ENCODE measurements at regions not wholly inside any gene's neighbourhood (a gene's known extent, or its start where the extent isn't known, plus 50 kb on each side); places are given as distances from the start of the nearest gene placed in this dataset.

DNA sequence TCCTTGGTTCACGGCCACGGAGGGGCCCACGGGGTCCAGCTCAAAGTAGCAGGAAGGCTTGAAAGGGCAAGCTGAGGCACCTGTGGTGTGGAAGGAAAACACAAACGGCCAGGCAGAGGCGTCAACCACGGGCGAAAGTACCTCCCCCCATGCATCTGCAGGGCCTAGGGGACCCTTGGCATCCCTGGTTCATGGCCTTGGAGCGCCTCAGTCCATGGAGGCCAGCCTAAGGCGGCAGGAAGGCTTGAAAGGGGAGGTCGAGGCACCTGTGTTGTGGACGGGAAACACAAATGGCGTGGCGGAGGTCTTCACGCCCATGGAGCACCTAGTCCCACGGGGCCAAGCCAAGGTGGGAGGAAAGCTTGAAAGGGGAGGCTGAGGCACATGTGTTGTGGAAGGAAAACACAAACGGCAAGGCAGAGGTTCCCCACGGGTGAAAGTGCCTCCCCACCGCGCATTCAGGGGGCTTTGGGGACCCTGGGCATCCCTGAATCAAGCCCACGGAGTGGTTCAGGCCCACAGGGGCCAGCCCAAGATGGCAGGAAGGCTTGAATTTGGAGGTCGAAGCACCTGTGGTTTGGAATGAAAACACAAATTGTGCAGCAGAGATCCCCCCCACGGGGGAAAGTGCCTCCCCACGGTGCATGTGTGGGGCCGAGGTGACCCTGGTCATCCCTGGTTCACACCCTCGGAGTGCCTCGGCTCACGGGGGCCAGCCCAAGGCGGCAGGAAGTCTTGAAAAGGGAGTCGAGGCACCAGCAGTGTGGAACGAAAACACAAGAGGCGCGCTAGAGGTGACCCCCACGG lies 380.8 kb downstream of the ALG10 start:
- H3K4me2 ChIP-seq (ENCODE audit: insufficient read depth, low read length) = no peak overlapping the region

DNA sequence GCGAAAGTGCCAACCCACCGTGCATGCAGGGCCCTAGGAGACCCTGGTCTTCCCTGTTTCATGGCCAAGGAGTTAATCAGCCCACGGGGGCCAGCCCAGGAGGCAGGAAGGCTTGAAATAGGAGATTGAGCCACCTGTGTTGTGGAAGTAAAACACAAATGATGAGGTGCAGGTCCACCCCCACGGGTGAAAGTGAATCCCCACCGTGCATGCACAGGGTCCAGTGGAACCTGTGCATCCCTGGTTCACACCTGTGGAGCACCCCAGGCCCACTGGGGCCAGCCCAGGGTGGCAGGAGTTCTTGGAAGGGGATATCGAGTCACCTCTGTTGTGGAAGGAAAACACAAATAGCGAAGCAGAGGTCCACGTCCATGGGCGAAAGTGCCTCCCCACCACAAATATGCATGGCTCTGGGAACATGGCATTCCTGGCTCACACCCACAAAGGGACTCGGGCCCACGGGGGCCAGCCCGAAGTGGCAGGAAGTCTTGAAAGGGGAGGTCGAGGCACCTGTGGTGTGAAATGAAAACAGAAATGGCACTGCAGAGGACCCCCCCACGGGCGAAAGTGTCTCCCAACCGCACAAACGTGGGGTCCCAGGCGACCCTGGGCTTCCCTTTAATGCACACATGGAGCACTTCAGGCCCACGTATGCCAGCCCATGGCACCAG lies 381.5 kb downstream of the ALG10 start:
- no peaks in the 10 kb centered on the region for H3K4me1 ChIP-seq (ENCODE audit: insufficient read depth, low read length)
- no peaks in the 10 kb centered on the region for H4K20me1 ChIP-seq (ENCODE audit: insufficient read depth, low read length)
- no peaks in the 10 kb centered on the region for H3K27me3 ChIP-seq (ENCODE audit: insufficient read depth, low read length)
- no peak for DNase-seq (ENCODE audit: insufficient read length, low spot score, missing footprints)
- H2AFZ ChIP-seq (ENCODE audit: low read length) = no peak overlapping the region
- no peak overlapping the region for H3K27ac ChIP-seq (ENCODE audit: low read depth, low read length)
- H3K79me2 ChIP-seq (ENCODE audit: insufficient read depth, low read length) = no peaks in the 10 kb centered on the region
- no peak overlapping the region for H3K4me2 ChIP-seq (ENCODE audit: insufficient read depth, low read length)
- TF ChIP-seq, protein P1, sequence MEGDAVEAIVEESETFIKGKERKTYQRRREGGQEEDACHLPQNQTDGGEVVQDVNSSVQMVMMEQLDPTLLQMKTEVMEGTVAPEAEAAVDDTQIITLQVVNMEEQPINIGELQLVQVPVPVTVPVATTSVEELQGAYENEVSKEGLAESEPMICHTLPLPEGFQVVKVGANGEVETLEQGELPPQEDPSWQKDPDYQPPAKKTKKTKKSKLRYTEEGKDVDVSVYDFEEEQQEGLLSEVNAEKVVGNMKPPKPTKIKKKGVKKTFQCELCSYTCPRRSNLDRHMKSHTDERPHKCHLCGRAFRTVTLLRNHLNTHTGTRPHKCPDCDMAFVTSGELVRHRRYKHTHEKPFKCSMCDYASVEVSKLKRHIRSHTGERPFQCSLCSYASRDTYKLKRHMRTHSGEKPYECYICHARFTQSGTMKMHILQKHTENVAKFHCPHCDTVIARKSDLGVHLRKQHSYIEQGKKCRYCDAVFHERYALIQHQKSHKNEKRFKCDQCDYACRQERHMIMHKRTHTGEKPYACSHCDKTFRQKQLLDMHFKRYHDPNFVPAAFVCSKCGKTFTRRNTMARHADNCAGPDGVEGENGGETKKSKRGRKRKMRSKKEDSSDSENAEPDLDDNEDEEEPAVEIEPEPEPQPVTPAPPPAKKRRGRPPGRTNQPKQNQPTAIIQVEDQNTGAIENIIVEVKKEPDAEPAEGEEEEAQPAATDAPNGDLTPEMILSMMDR (IDR thresholded peaks at IDR 0.05; ENCODE audit: extremely low read depth, low read depth, low read length) = no peak
- H3K4me3 ChIP-seq (ENCODE audit: insufficient read depth, low read length) = no peak overlapping the region
- peaks cover 3% of the 10 kb centered on the region for H3K9me3 ChIP-seq (ENCODE audit: low read depth, low read length)
- no peaks in the 10 kb centered on the region for H3K36me3 ChIP-seq (ENCODE audit: insufficient read depth, low read length)

More for the DNA sequence above, 380.8 kb downstream of the ALG10 start:
- H3K27me3 ChIP-seq (ENCODE audit: insufficient read depth, low read length) = no peaks in the 10 kb centered on the region
- H3K4me1 ChIP-seq (ENCODE audit: insufficient read depth, low read length) = no peaks in the 10 kb centered on the region
- H3K79me2 ChIP-seq (ENCODE audit: insufficient read depth, low read length) = no peaks in the 10 kb centered on the region
- TF ChIP-seq, protein P1 (IDR thresholded peaks at IDR 0.05; ENCODE audit: extremely low read depth, low read depth, low read length) = no peak
- H3K9me3 ChIP-seq (ENCODE audit: low read depth, low read length) = peaks cover 3% of the 10 kb centered on the region
- H2AFZ ChIP-seq (ENCODE audit: low read length) = no peak overlapping the region
- peak; percentile 18 for DNase-seq (ENCODE audit: insufficient read length, low spot score, missing footprints)
- no peak overlapping the region for H3K27ac ChIP-seq (ENCODE audit: low read depth, low read length)
- no peaks in the 10 kb centered on the region for H4K20me1 ChIP-seq (ENCODE audit: insufficient read depth, low read length)
- no peak overlapping the region for H3K4me3 ChIP-seq (ENCODE audit: insufficient read depth, low read length)
- no peaks in the 10 kb centered on the region for H3K36me3 ChIP-seq (ENCODE audit: insufficient read depth, low read length)

DNA sequence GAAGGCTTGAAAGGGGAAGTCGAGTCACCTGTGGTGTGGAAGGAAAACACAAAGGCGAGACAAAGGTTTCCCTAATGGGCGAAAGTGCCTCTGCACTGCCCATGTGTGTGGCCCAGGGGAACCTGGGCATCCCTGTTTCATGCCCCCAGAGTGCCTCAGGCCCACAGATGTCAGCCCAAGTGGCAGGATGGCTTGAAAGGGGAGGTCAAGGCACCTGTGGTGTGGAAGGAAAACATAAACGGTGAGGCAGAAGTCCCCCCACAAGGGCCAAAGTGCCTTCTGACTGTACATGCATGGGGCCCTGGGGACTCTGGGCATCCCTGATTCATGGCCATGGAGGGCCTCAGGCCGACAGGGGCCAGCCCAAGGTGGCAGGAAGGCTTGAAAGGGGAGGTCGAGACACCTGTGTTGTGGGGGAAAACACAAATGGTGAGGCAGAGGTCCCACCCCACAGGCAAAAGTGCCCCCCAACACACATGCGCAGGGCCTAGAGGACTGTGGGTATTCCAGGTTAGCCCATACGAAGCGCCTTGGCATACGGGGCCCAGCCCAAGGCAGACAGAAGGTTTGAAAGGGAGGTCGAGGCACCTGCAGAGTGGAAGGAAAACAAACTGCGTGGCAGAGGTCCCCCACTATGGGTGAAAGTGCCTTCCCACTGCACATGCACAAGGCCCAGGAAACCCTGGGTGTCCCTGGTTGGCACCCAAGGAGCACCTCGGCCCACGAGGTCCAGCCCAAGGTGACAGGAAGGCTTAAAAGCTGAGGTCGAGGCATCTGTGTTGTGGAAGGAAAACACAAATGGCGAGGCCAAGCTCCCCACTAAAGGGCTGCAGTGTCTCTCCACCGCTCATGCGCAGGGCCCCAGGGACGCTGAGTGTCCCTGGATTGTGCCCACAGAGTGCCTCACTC lies 382.3 kb downstream of the ALG10 start:
- H3K27ac ChIP-seq (ENCODE audit: low read depth, low read length) = no peak overlapping the region
- H3K36me3 ChIP-seq (ENCODE audit: insufficient read depth, low read length) = no peaks in the 10 kb centered on the region
- H2AFZ ChIP-seq (ENCODE audit: low read length) = no peak overlapping the region
- H3K79me2 ChIP-seq (ENCODE audit: insufficient read depth, low read length) = no peaks in the 10 kb centered on the region
- no peaks in the 10 kb centered on the region for H4K20me1 ChIP-seq (ENCODE audit: insufficient read depth, low read length)
- peak; percentile 13 for DNase-seq (ENCODE audit: insufficient read length, low spot score, missing footprints)
- no peaks in the 10 kb centered on the region for H3K4me1 ChIP-seq (ENCODE audit: insufficient read depth, low read length)
- TF ChIP-seq, protein P1 (IDR thresholded peaks at IDR 0.05; ENCODE audit: extremely low read depth, low read depth, low read length) = no peak
- peaks cover 3% of the 10 kb centered on the region for H3K9me3 ChIP-seq (ENCODE audit: low read depth, low read length)
- no peaks in the 10 kb centered on the region for H3K27me3 ChIP-seq (ENCODE audit: insufficient read depth, low read length)
- no peak overlapping the region for H3K4me2 ChIP-seq (ENCODE audit: insufficient read depth, low read length)
- H3K4me3 ChIP-seq (ENCODE audit: insufficient read depth, low read length) = no peak overlapping the region
